Mammary epithelial cell (primary cell): ENCODE measurements at regions not wholly inside any gene's neighbourhood (a gene's known extent, or its start where the extent isn't known, plus 50 kb on each side); places are given as distances from the start of the nearest gene placed in this dataset.

Source experiments
- EZH2 ChIP-seq: IDR thresholded peaks from 2 replicates; pipeline ENCODE4 v1.6.1; 2012; ENCODE audit warnings: low read length, inconsistent platforms, borderline replicate concordance
- TF ChIP-seq, protein P1 (sequence below), 2 donors: IDR thresholded peaks in 1 of 2; conservative IDR thresholded peaks in 1 of 2; 2 replicates each; pipeline ENCODE4 v1.5.1; 2011 to 2012; ENCODE audit warnings: inconsistent platforms in 2 of 2, low read length in 2 of 2, mild to moderate bottlenecking in 2 of 2, control low read depth in 1 of 2, low read depth in 1 of 2; ENCODE audit not compliant: insufficient read depth in 1 of 2; ENCODE audit errors: extremely low read depth in 1 of 2

DNA sequence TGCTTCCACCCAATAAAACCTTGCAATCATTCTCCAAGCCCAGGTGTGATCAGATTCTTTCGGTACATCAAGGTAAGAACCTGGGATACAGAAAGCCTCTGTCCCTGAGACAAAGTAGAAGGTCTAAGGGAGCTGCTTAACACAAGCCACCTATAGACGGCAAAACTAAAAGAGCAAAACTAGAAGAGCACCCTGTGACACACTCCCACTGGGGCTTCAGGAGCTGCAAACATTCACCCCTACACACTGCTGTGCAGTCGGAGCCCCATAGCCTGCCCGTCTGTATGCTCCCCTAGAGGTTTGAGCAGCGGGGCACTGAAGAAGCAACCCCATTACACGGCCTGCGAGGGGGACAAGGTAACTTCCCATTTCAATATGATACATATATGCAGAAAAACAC is 179.6 kb upstream of the CDH9 start:
- TF ChIP-seq, protein P1, sequence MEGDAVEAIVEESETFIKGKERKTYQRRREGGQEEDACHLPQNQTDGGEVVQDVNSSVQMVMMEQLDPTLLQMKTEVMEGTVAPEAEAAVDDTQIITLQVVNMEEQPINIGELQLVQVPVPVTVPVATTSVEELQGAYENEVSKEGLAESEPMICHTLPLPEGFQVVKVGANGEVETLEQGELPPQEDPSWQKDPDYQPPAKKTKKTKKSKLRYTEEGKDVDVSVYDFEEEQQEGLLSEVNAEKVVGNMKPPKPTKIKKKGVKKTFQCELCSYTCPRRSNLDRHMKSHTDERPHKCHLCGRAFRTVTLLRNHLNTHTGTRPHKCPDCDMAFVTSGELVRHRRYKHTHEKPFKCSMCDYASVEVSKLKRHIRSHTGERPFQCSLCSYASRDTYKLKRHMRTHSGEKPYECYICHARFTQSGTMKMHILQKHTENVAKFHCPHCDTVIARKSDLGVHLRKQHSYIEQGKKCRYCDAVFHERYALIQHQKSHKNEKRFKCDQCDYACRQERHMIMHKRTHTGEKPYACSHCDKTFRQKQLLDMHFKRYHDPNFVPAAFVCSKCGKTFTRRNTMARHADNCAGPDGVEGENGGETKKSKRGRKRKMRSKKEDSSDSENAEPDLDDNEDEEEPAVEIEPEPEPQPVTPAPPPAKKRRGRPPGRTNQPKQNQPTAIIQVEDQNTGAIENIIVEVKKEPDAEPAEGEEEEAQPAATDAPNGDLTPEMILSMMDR (conservative IDR thresholded peaks at IDR 0.05 in 1 of 2, IDR thresholded peaks at IDR 0.05 in 1 of 2; ENCODE audit: extremely low read depth in 1 of 2, insufficient read depth in 1 of 2, low read depth in 1 of 2, low read length in 2 of 2) = no peak
- no peak for TF ChIP-seq EZH2
